Panc1 (cell line): ENCODE measurements at regions not wholly inside any gene's neighbourhood (a gene's known extent, or its start where the extent isn't known, plus 50 kb on each side); places are given as distances from the start of the nearest gene placed in this dataset.

Source experiments
- POLR2AphosphoS5 ChIP-seq: IDR thresholded peaks from 2 replicates; pipeline ENCODE4 v1.6.1; 2012; ENCODE audit warnings: mild to moderate bottlenecking, low read depth, low read length, moderate library complexity
- TCF7L2 ChIP-seq: IDR thresholded peaks from 2 replicates; pipeline ENCODE4 v1.6.1; 2011; ENCODE audit warnings: mild to moderate bottlenecking, low read depth, low read length, inconsistent platforms
- TF ChIP-seq, protein P1 (sequence below): fragments of 450-650 bp; IDR thresholded peaks from 2 replicates; pipeline ENCODE4 v1.5.1; 2017; ENCODE audit warnings: mild to moderate bottlenecking
- TF ChIP-seq, protein P2 (sequence below), 2 experiments: IDR thresholded peaks; 2 replicates each; pipeline ENCODE4 v1.6.1; 2011 to 2012; ENCODE audit warnings: low read depth in 2 of 2, control low read depth in 1 of 2, low read length in 1 of 2, mild to moderate bottlenecking in 1 of 2, moderate library complexity in 1 of 2; ENCODE audit not compliant: insufficient read depth in 1 of 2

DNA sequence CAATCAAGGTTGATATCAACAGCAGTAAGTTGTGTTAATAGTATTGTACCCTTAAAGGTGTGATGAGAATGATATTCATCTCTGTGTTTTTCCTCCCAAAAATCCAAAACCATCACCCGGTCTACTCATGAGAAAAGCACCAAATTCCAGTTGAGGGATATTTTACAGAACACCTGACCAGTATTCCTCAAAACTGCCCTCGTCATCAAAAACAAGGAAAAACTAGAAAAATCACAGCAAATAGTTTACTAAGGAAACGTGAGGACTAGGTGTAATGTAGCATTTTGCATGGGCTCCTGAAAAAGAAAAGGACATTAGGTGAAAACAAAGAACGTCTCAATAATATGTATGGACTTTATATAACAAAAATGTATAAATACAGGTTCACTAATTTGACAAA lies 394.4 kb upstream of the NRSN1 start:
- TF ChIP-seq TCF7L2 (no peak), POLR2AphosphoS5 (no peak)
- TF ChIP-seq, protein P1, sequence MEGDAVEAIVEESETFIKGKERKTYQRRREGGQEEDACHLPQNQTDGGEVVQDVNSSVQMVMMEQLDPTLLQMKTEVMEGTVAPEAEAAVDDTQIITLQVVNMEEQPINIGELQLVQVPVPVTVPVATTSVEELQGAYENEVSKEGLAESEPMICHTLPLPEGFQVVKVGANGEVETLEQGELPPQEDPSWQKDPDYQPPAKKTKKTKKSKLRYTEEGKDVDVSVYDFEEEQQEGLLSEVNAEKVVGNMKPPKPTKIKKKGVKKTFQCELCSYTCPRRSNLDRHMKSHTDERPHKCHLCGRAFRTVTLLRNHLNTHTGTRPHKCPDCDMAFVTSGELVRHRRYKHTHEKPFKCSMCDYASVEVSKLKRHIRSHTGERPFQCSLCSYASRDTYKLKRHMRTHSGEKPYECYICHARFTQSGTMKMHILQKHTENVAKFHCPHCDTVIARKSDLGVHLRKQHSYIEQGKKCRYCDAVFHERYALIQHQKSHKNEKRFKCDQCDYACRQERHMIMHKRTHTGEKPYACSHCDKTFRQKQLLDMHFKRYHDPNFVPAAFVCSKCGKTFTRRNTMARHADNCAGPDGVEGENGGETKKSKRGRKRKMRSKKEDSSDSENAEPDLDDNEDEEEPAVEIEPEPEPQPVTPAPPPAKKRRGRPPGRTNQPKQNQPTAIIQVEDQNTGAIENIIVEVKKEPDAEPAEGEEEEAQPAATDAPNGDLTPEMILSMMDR = no peak
- TF ChIP-seq, protein P2, sequence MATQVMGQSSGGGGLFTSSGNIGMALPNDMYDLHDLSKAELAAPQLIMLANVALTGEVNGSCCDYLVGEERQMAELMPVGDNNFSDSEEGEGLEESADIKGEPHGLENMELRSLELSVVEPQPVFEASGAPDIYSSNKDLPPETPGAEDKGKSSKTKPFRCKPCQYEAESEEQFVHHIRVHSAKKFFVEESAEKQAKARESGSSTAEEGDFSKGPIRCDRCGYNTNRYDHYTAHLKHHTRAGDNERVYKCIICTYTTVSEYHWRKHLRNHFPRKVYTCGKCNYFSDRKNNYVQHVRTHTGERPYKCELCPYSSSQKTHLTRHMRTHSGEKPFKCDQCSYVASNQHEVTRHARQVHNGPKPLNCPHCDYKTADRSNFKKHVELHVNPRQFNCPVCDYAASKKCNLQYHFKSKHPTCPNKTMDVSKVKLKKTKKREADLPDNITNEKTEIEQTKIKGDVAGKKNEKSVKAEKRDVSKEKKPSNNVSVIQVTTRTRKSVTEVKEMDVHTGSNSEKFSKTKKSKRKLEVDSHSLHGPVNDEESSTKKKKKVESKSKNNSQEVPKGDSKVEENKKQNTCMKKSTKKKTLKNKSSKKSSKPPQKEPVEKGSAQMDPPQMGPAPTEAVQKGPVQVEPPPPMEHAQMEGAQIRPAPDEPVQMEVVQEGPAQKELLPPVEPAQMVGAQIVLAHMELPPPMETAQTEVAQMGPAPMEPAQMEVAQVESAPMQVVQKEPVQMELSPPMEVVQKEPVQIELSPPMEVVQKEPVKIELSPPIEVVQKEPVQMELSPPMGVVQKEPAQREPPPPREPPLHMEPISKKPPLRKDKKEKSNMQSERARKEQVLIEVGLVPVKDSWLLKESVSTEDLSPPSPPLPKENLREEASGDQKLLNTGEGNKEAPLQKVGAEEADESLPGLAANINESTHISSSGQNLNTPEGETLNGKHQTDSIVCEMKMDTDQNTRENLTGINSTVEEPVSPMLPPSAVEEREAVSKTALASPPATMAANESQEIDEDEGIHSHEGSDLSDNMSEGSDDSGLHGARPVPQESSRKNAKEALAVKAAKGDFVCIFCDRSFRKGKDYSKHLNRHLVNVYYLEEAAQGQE (IDR thresholded peaks at IDR 0.05; ENCODE audit: insufficient read depth in 1 of 2, low read depth in 2 of 2, low read length in 1 of 2) = no peak
